Activated CD8-positive, alpha-beta memory T cell treated with anti-CD3 and anti-CD28 coated beads, Interleukin-2, amount 50 U/mL, for 4 hours (primary cell): ENCODE measurements at regions not wholly inside any gene's neighbourhood (a gene's known extent, or its start where the extent isn't known, plus 50 kb on each side); places are given as distances from the start of the nearest gene placed in this dataset.

Experiments used
- DNase-seq: peaks from one replicate; pipeline ENCODE4 v3.0.0-alpha.2; 2020

GRCh38 chr13:99630269-99630898 is 129.1 kb downstream of the TM9SF2 start:
- no peak for DNase-seq

GRCh38 chr13:99629641-99630040 is 128.4 kb downstream of the TM9SF2 start:
- no peak for DNase-seq

- DNase-seq: no peak
These were observed 127.2 kb downstream of the TM9SF2 start for GRCh38 chr13:99628442-99628841.

- no peak for DNase-seq
These were observed 125.3 kb downstream of the TM9SF2 start for GRCh38 chr13:99626461-99627082.

GRCh38 chr13:99624936-99625540 is 123.8 kb downstream of the TM9SF2 start:
- no peak for DNase-seq

GRCh38 chr13:99620806-99621205 is 119.5 kb downstream of the TM9SF2 start:
- no peak for DNase-seq

- no peak for DNase-seq
These were observed 117.9 kb downstream of the TM9SF2 start for GRCh38 chr13:99619207-99619606.

- no peak for DNase-seq
These were observed 116.4 kb downstream of the TM9SF2 start for GRCh38 chr13:99617474-99618255.

GRCh38 chr13:99614465-99614885 is 113.2 kb downstream of the TM9SF2 start:
- DNase-seq: peak; percentile 20
